Lower leg skin (tissue), 3 donors: ENCODE measurements at regions not wholly inside any gene's neighbourhood (a gene's known extent, or its start where the extent isn't known, plus 50 kb on each side); places are given as distances from the start of the nearest gene placed in this dataset.

Experiments
- CTCF ChIP-seq, 3 donors: fragments of 450-650 bp; IDR thresholded peaks; one replicate each; pipeline ENCODE4 v1.5.1; 2016; ENCODE audit warnings: antibody characterized with exemption in 3 of 3, mild to moderate bottlenecking in 3 of 3, moderate library complexity in 2 of 3
- POLR2A ChIP-seq, 2 donors: fragments of 450-650 bp; IDR thresholded peaks; one replicate each; pipeline ENCODE4 v1.6.1; 2016 to 2017; ENCODE audit warnings: antibody characterized with exemption in 2 of 2, mild to moderate bottlenecking in 1 of 2, moderate library complexity in 1 of 2

GRCh38 chr1:24992124-24992760, 62.2 kb upstream of the RUNX3 start:
- TF ChIP-seq CTCF (IDR thresholded peaks at IDR 0.05), result no peak
- no peak for TF ChIP-seq POLR2A (IDR thresholded peaks at IDR 0.05)
